ENCODE measurements at regions not wholly inside any gene's neighbourhood (a gene's known extent, or its start where the extent isn't known, plus 50 kb on each side); places are given as distances from the start of the nearest gene placed in this dataset.

- no peak for TF ChIP-seq CTCF (IDR thresholded peaks at IDR 0.05 in 2 of 3, conservative IDR thresholded peaks at IDR 0.05 in 1 of 3; ENCODE audit: control insufficient read depth in 2 of 3, extremely low read depth in 1 of 3, insufficient read depth in 1 of 3, low read depth in 3 of 3, low read length in 3 of 3)
Measured at GRCh38 chr3:25306705-25307104, 121.4 kb upstream of the RARB start (continued).

- Histone ChIP-seq H4K20me1 (ENCODE audit: control insufficient read depth, insufficient read depth) (no peaks in the 10 kb centered on the region), H3K4me1 (ENCODE audit: control insufficient read depth, insufficient read depth, low read length) (no peaks in the 10 kb centered on the region), H3K4me3 (no peak overlapping the region), H3K9ac (ENCODE audit: control insufficient read depth, insufficient read depth, low read length) (no peak overlapping the region), H3K79me2 (ENCODE audit: control insufficient read depth, insufficient read depth, low read length) (no peaks in the 10 kb centered on the region), H3K27me3 (replicated peaks in 1 of 2; ENCODE audit: control insufficient read depth in 2 of 2, insufficient read depth in 2 of 2, low read length in 1 of 2) (no peaks in the 10 kb centered on the region), H3K9me3 (replicated peaks; ENCODE audit: control insufficient read depth, insufficient read depth, low read length) (no peaks in the 10 kb centered on the region), H3K27ac (ENCODE audit: control insufficient read depth, insufficient read depth) (no peak overlapping the region), H2AFZ (ENCODE audit: control insufficient read depth, low read depth, low read length) (no peak overlapping the region), H3K36me3 (ENCODE audit: control insufficient read depth in 2 of 2, insufficient read depth in 2 of 2, low read length in 1 of 2) (no peaks in the 10 kb centered on the region), H3K4me2 (ENCODE audit: control insufficient read depth, insufficient read depth) (no peak overlapping the region)
- intact Hi-C loops (cut with micrococcal nuclease; ENCODE audit: unreplicated experiment): no loop called here
- ChIA-PET CTCF (no interaction called here), POLR2A (no interaction called here), RAD21 (ENCODE audit: unreplicated experiment) (no interaction called here), SMC1A (ENCODE audit: uncharacterized antibody, unreplicated experiment) (no interaction called here)
- BruUV-seq (replicated peaks): no TSS peak
- DNase-seq (ENCODE audit: low read depth, low spot score) (no peak), FAIRE-seq (no peak), ATAC-seq (no peak)
- in situ Hi-C loops (cut with MboI): no loop called here
- 0% methylated on average over 2 of the region's 2 CpGs for WGBS (ENCODE audit: insufficient coverage, insufficient replicate concordance, low lambda C conversion rate, missing lambda C conversion rate)
- TF ChIP-seq ZSCAN29 (IDR thresholded peaks at IDR 0.05) (no peak), CREM (IDR thresholded peaks at IDR 0.05; ENCODE audit: low read depth) (no peak), E4F1 (IDR thresholded peaks at IDR 0.05; ENCODE audit: borderline replicate concordance, partially characterized antibody) (no peak), CHD1 (IDR thresholded peaks at IDR 0.05; ENCODE audit: low read depth, low read length) (no peak), BCL3 (IDR thresholded peaks at IDR 0.05; ENCODE audit: borderline replicate concordance, insufficient read depth, low read depth, low read length, poor library complexity, severe bottlenecking) (no peak), MLLT1 (IDR thresholded peaks at IDR 0.05) (no peak), HSF1 (IDR thresholded peaks at IDR 0.05; ENCODE audit: low read depth, low read length) (no peak), SUZ12 (IDR thresholded peaks at IDR 0.05; ENCODE audit: unreplicated experiment) (no peak), PML (IDR thresholded peaks at IDR 0.05; ENCODE audit: low read length) (no peak)
Measured at GRCh38 chr3:25313286-25313685, 114.8 kb upstream of the RARB start.

Measured in GM12878 (cell line).